Chondrocyte (in vitro differentiated cells): ENCODE measurements at regions not wholly inside any gene's neighbourhood (a gene's known extent, or its start where the extent isn't known, plus 50 kb on each side); places are given as distances from the start of the nearest gene placed in this dataset.

ENCODE experiments used
- DNase-seq: peaks from one replicate; pipeline ENCODE4 v3.0.0; 2021; ENCODE audit warnings: mixed read lengths, low spot score
- H3K27ac Mint-ChIP-seq: one replicate; pipeline ENCODE4 v1.8.0; 2021; ENCODE audit warnings: mild to moderate bottlenecking, moderate library complexity, mixed read lengths; ENCODE audit not compliant: unreplicated experiment
- H3K27me3 Mint-ChIP-seq: 2 replicates; pipeline ENCODE4 v1.8.0; 2021; ENCODE audit warnings: low read depth, mixed read lengths
- H3K36me3 Mint-ChIP-seq: 2 replicates; pipeline ENCODE4 v1.8.0; 2021; ENCODE audit warnings: low read depth, mixed read lengths
- H3K4me1 Mint-ChIP-seq: 2 replicates; pipeline ENCODE4 v1.8.0; 2021; ENCODE audit warnings: low read depth, mild to moderate bottlenecking, mixed read lengths
- H3K4me3 Mint-ChIP-seq: one replicate; pipeline ENCODE4 v1.8.0; 2021; ENCODE audit warnings: mild to moderate bottlenecking, moderate library complexity, mixed read lengths; ENCODE audit not compliant: unreplicated experiment
- H3K9me3 Mint-ChIP-seq: 2 replicates; pipeline ENCODE4 v1.8.0; 2021; ENCODE audit warnings: low read depth, mixed read lengths
- CTCF ChIP-seq: fragments of 200-600 bp; sonication (generic); IDR thresholded peaks from 2 replicates; pipeline ENCODE4 v1.5.0; 2021; ENCODE audit warnings: antibody characterized with exemption, mild to moderate bottlenecking, moderate library complexity

GRCh38 chr10:44047361-44047760 is 337.5 kb downstream of the CXCL12 start:
- Mint-ChIP-seq H3K4me1 (peaks cover 46% of the 10 kb centered on the region), H3K36me3 (no peaks in the 10 kb centered on the region), H3K27ac (no peak overlapping the region), H3K4me3 (no peak overlapping the region), H3K27me3 (peaks cover 2% of the 10 kb centered on the region), H3K9me3 (no peaks in the 10 kb centered on the region)
- no peak for DNase-seq
- no peak for TF ChIP-seq CTCF

GRCh38 chr10:44046605-44047004 is 338.3 kb downstream of the CXCL12 start:
- no peak for DNase-seq
- peaks cover under 1% of the 10 kb centered on the region for H3K9me3 Mint-ChIP-seq
- no peaks in the 10 kb centered on the region for H3K36me3 Mint-ChIP-seq
- H3K4me1 Mint-ChIP-seq = peaks cover 38% of the 10 kb centered on the region
- H3K4me3 Mint-ChIP-seq = no peak overlapping the region
- H3K27ac Mint-ChIP-seq = no peak overlapping the region
- peaks cover 2% of the 10 kb centered on the region for H3K27me3 Mint-ChIP-seq
- peak; percentile 73 for TF ChIP-seq CTCF

- DNase-seq = no peak
- peaks cover 8% of the 10 kb centered on the region for H3K9me3 Mint-ChIP-seq
- H3K4me3 Mint-ChIP-seq = no peak overlapping the region
Observed at GRCh38 chr10:44045020-44045419, 339.9 kb downstream of the CXCL12 start.

GRCh38 chr10:44044549-44044948 is 340.3 kb downstream of the CXCL12 start:
- no peak for DNase-seq
- peak; percentile 40 for TF ChIP-seq CTCF
- peaks cover 8% of the 10 kb centered on the region for H3K9me3 Mint-ChIP-seq
- no peaks in the 10 kb centered on the region for H3K27me3 Mint-ChIP-seq
- H3K4me3 Mint-ChIP-seq = no peak overlapping the region
- no peak overlapping the region for H3K27ac Mint-ChIP-seq
- peaks cover 31% of the 10 kb centered on the region for H3K4me1 Mint-ChIP-seq
- H3K36me3 Mint-ChIP-seq = no peaks in the 10 kb centered on the region

More at GRCh38 chr10:44045020-44045419, 339.9 kb downstream of the CXCL12 start:
- Mint-ChIP-seq H3K27ac (no peak overlapping the region), H3K36me3 (no peaks in the 10 kb centered on the region), H3K4me1 (peaks cover 26% of the 10 kb centered on the region), H3K27me3 (no peaks in the 10 kb centered on the region)
- TF ChIP-seq CTCF = no peak

GRCh38 chr10:44043646-44044375 is 341.1 kb downstream of the CXCL12 start:
- peaks cover 8% of the 10 kb centered on the region for H3K9me3 Mint-ChIP-seq
- no peak for TF ChIP-seq CTCF
- no peaks in the 10 kb centered on the region for H3K36me3 Mint-ChIP-seq
- DNase-seq = no peak
- H3K27me3 Mint-ChIP-seq = no peaks in the 10 kb centered on the region
- no peak overlapping the region for H3K4me3 Mint-ChIP-seq
- H3K27ac Mint-ChIP-seq = no peak overlapping the region
- H3K4me1 Mint-ChIP-seq = peaks cover 32% of the 10 kb centered on the region
